PFSK-1 (cell line): ENCODE measurements at regions not wholly inside any gene's neighbourhood (a gene's known extent, or its start where the extent isn't known, plus 50 kb on each side); places are given as distances from the start of the nearest gene placed in this dataset.

Experiments
- FOXP2 ChIP-seq: optimal IDR thresholded peaks from 2 replicates; pipeline ENCODE3; 2011; ENCODE audit warnings: borderline replicate concordance, control low read depth, inconsistent platforms; ENCODE audit not compliant: insufficient read depth; ENCODE audit errors: extremely low read length, extremely low read depth
- POLR2AphosphoS5 ChIP-seq: IDR thresholded peaks from 2 replicates; pipeline ENCODE4 v1.6.1; 2012; ENCODE audit warnings: low read depth, mild to moderate bottlenecking, control low read depth, low read length, moderate library complexity
- SIN3A ChIP-seq: IDR thresholded peaks from 2 replicates; pipeline ENCODE4 v1.6.1; 2012; ENCODE audit warnings: mild to moderate bottlenecking, low read length, moderate library complexity, borderline replicate concordance; ENCODE audit not compliant: insufficient read depth
- TAF1 ChIP-seq: IDR thresholded peaks from 2 replicates; pipeline ENCODE4 v1.6.1; 2012; ENCODE audit warnings: low read length, control low read depth, borderline replicate concordance; ENCODE audit not compliant: insufficient read depth
- TF ChIP-seq, protein P1 (sequence below), 2 experiments: IDR thresholded peaks; 2 replicates each; pipeline versions ENCODE4 v1.6.1 to v1.8.0; 2011 to 2012; ENCODE audit warnings: low read depth in 2 of 2, low read length in 2 of 2, control low read depth in 1 of 2, inconsistent platforms in 1 of 2, mild to moderate bottlenecking in 1 of 2, moderate library complexity in 1 of 2; ENCODE audit not compliant: insufficient read depth in 1 of 2

DNA sequence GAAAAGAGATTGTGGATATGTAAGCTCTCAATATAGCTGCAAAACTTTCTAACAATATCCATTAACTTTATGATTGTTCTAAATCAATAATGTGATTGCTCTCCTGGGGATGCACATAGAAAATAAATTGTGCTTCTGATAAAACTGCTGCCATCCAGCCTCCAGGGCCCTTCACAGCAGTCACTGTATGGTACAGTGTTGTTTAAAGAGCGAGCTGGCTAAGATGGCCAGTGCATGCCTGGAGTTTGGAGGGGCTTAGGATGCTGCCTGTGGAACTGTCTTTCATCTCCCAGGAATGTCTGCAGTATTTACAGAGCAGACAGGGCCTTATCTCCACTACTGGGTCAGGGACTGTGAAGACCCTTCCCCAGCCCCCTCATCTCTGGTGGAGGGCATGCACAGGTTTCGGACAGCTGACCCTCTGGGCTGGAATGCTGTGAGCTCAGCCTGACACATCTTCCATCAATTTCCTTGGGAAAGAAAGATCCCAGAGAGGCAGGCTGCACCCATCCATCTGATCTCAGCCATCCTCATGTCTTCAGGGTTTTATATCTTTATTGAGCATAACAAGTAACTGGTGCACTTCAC is 137.0 kb downstream of the PLPP3 start:
- no peak for TF ChIP-seq SIN3A
- TF ChIP-seq TAF1, result no peak
- no peak for TF ChIP-seq FOXP2
- no peak for TF ChIP-seq POLR2AphosphoS5
- TF ChIP-seq, protein P1, sequence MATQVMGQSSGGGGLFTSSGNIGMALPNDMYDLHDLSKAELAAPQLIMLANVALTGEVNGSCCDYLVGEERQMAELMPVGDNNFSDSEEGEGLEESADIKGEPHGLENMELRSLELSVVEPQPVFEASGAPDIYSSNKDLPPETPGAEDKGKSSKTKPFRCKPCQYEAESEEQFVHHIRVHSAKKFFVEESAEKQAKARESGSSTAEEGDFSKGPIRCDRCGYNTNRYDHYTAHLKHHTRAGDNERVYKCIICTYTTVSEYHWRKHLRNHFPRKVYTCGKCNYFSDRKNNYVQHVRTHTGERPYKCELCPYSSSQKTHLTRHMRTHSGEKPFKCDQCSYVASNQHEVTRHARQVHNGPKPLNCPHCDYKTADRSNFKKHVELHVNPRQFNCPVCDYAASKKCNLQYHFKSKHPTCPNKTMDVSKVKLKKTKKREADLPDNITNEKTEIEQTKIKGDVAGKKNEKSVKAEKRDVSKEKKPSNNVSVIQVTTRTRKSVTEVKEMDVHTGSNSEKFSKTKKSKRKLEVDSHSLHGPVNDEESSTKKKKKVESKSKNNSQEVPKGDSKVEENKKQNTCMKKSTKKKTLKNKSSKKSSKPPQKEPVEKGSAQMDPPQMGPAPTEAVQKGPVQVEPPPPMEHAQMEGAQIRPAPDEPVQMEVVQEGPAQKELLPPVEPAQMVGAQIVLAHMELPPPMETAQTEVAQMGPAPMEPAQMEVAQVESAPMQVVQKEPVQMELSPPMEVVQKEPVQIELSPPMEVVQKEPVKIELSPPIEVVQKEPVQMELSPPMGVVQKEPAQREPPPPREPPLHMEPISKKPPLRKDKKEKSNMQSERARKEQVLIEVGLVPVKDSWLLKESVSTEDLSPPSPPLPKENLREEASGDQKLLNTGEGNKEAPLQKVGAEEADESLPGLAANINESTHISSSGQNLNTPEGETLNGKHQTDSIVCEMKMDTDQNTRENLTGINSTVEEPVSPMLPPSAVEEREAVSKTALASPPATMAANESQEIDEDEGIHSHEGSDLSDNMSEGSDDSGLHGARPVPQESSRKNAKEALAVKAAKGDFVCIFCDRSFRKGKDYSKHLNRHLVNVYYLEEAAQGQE (IDR thresholded peaks at IDR 0.05; ENCODE audit: insufficient read depth in 1 of 2, low read depth in 2 of 2, low read length in 2 of 2), result no peak

DNA sequence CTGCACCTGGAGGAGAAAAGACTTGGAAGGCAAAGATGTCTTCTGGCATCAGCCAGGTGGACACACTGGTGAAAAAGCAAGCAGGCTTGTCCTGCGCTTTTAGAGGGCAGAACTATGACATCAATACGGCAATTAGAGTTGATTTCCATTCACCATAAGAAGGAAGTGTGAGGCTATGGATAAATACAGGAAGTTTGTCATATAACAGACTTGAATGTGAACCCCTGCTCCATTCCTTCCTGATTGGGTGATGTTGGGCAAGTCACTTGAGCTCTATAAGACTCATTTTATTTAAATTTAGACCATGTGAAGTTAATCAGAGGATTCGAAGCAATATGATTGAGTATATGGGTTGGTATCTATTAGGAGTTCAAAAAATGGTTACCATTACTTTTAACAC is 137.8 kb downstream of the PLPP3 start:
- TF ChIP-seq POLR2AphosphoS5 (no peak), SIN3A (no peak), TAF1 (no peak)

DNA sequence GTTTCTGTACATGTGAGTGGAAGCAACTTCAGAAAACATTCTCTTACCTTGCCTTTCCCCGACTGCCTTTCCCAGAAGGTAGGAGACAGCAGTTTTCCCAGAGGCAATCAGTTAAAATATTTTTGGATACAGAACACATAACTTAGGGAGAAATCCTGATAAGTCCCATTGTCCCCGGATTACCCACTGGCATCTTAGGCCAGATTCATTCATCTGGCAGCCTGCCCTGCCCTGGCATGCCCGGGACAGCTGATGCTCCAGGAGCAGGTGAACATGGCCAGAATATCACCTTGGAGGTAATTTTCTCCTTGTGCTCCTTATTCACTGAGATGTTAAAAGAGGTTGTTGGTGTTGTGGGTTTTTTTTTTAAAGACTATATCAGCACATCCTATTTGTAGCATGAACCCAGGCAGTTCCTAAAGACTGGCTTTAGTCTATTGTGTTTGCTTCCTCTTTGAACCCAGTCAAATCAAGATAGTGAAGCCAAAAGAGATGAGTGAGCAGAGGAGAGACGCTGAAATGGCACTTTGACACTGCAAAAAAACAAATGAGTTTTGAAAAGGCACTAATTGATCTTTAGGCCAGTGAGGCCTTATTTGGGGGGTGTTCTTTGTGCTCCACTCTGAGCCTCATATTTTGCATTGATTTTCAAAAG is 139.6 kb downstream of the PLPP3 start:
- no peak for TF ChIP-seq POLR2AphosphoS5
- no peak for TF ChIP-seq TAF1
- no peak for TF ChIP-seq SIN3A
- no peak for TF ChIP-seq FOXP2
- TF ChIP-seq, protein P1 (IDR thresholded peaks at IDR 0.05; ENCODE audit: insufficient read depth in 1 of 2, low read depth in 2 of 2, low read length in 2 of 2), result no peak

DNA sequence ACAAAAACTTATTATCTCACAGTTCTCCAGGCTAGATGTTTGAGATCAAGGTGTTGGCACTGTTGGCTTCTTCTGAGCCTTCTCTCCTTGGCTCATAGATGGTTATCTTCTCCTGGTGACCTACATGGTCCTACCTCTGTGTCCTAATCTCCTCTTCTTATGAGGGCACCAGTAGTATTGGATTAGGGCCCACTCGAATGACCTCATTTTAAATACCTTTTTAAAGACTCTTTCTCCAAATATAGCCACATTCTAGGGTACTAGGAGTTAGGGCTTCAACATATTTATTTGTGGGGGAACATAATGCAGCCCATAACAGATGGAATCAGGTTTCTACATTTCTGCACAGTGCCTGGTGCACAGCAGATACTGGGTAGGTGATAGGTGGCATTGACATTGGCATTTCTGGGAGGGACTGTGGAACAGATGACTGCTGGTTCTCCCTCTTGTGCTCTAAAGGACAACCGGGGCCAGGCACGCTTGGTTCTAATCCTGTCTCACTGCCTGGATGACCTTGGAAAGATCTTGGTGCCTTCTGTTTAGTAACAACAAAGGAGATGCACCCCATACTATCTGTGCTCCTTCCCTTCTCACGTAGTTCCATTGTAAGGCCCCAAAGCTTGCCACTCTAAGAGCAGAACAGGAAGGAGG is 140.3 kb downstream of the PLPP3 start:
- TF ChIP-seq, protein P1 (IDR thresholded peaks at IDR 0.05; ENCODE audit: insufficient read depth in 1 of 2, low read depth in 2 of 2, low read length in 2 of 2), result no peak
- TF ChIP-seq POLR2AphosphoS5, result no peak
- no peak for TF ChIP-seq TAF1
- no peak for TF ChIP-seq SIN3A

DNA sequence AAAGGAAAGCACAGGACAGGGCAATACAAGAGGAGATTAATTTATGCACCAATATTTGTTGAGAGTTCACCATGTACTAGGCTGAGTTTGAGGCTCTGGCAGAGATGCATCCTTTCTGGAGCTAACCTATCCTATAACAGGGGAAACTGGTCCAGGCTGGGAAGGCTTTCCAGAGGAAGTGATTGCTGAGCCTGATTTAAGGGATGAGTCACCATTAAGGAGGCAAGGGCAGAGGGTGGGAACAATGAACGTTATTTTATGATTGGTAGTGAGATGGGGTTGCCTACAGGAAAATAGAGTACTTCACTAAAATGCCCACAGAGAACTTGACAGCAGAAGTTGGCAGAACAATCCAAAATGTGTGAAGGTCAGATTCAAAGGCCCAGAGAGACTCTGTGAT is 141.4 kb downstream of the PLPP3 start:
- TF ChIP-seq SIN3A (no peak), POLR2AphosphoS5 (no peak), TAF1 (no peak), FOXP2 (no peak)
- TF ChIP-seq, protein P1 (IDR thresholded peaks at IDR 0.05; ENCODE audit: insufficient read depth in 1 of 2, low read depth in 2 of 2, low read length in 2 of 2), result no peak
